H1 (cell line): ENCODE measurements at regions not wholly inside any gene's neighbourhood (a gene's known extent, or its start where the extent isn't known, plus 50 kb on each side); places are given as distances from the start of the nearest gene placed in this dataset.

Source experiments
- CEBPB ChIP-seq: IDR thresholded peaks from 2 replicates; pipeline ENCODE4 v1.6.1; 2012; ENCODE audit warnings: low read depth, low read length
- CREB1 ChIP-seq: IDR thresholded peaks from 2 replicates; pipeline ENCODE4 v1.6.1; 2012; ENCODE audit warnings: inconsistent platforms
- GTF2F1 ChIP-seq: IDR thresholded peaks from 2 replicates; pipeline ENCODE4 v1.6.1; 2012; ENCODE audit warnings: low read depth, low read length, improper control_type of control experiment, borderline replicate concordance
- HDAC2 ChIP-seq, 2 experiments: fragments of 300-600 bp in 1 of 2; sonication (generic) in 1 of 2; IDR thresholded peaks; 2 replicates each; pipeline ENCODE4 v1.6.1; 2011 to 2012; ENCODE audit warnings: low read depth in 2 of 2, low read length in 2 of 2, mild to moderate bottlenecking in 2 of 2, moderate library complexity in 2 of 2, borderline replicate concordance in 1 of 2, inconsistent platforms in 1 of 2
- KDM5A ChIP-seq: fragments of 200-600 bp; IDR thresholded peaks from 2 replicates; pipeline ENCODE4 v1.7.1; 2012; ENCODE audit warnings: mild to moderate bottlenecking, low read length, inconsistent platforms, mixed read lengths
- NANOG ChIP-seq: IDR thresholded peaks from 2 replicates; pipeline ENCODE4 v1.6.1; 2011; ENCODE audit warnings: low read length, low read depth, mild to moderate bottlenecking, inconsistent platforms; ENCODE audit not compliant: insufficient read depth, poor library complexity, severe bottlenecking
- POLR2AphosphoS5 ChIP-seq: IDR thresholded peaks from 2 replicates; pipeline ENCODE4 v1.6.1; 2011; ENCODE audit warnings: low read depth, low read length
- SIN3A ChIP-seq, 2 experiments: IDR thresholded peaks in 1 of 2; conservative IDR thresholded peaks in 1 of 2; 2 replicates each; pipeline ENCODE4 v1.6.1; 2011 to 2012; ENCODE audit warnings: low read length in 2 of 2, improper control_type of control experiment in 1 of 2, low read depth in 1 of 2, mild to moderate bottlenecking in 1 of 2
- TF ChIP-seq, protein P1 (sequence below), 3 experiments: IDR thresholded peaks; 1 replicate in 2 of 3; 2 replicates in 1 of 3; pipeline versions ENCODE4 v1.5.1 to v1.6.1; 2011; ENCODE audit warnings: low read length in 3 of 3, mild to moderate bottlenecking in 3 of 3, inconsistent platforms in 2 of 3, low read depth in 1 of 3, moderate library complexity in 1 of 3; ENCODE audit not compliant: insufficient read depth in 1 of 3; ENCODE audit errors: control extremely low read depth in 1 of 3
- TF ChIP-seq, protein P2 (sequence below): IDR thresholded peaks from 2 replicates; pipeline ENCODE4 v1.6.1; 2012; ENCODE audit warnings: inconsistent platforms
- TF ChIP-seq, protein P3 (sequence below): fragments of 300-600 bp; sonication (generic); IDR thresholded peaks from 2 replicates; pipeline ENCODE4 v1.7.1; 2012; ENCODE audit warnings: low read length, moderate library complexity, mild to moderate bottlenecking, inconsistent platforms; ENCODE audit not compliant: insufficient replicate concordance

GRCh38 chr13:90185734-90186133 lies 1161.8 kb upstream of the MIR17HG start:
- TF ChIP-seq, protein P1, sequence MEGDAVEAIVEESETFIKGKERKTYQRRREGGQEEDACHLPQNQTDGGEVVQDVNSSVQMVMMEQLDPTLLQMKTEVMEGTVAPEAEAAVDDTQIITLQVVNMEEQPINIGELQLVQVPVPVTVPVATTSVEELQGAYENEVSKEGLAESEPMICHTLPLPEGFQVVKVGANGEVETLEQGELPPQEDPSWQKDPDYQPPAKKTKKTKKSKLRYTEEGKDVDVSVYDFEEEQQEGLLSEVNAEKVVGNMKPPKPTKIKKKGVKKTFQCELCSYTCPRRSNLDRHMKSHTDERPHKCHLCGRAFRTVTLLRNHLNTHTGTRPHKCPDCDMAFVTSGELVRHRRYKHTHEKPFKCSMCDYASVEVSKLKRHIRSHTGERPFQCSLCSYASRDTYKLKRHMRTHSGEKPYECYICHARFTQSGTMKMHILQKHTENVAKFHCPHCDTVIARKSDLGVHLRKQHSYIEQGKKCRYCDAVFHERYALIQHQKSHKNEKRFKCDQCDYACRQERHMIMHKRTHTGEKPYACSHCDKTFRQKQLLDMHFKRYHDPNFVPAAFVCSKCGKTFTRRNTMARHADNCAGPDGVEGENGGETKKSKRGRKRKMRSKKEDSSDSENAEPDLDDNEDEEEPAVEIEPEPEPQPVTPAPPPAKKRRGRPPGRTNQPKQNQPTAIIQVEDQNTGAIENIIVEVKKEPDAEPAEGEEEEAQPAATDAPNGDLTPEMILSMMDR (IDR thresholded peaks at IDR 0.05; ENCODE audit: control extremely low read depth in 1 of 3, insufficient read depth in 1 of 3, low read depth in 1 of 3, low read length in 3 of 3) = no peak
- no peak for TF ChIP-seq SIN3A (conservative IDR thresholded peaks at IDR 0.05 in 1 of 2, IDR thresholded peaks at IDR 0.05 in 1 of 2; ENCODE audit: low read depth in 1 of 2, low read length in 2 of 2)
- TF ChIP-seq GTF2F1 = no peak
- TF ChIP-seq, protein P2, sequence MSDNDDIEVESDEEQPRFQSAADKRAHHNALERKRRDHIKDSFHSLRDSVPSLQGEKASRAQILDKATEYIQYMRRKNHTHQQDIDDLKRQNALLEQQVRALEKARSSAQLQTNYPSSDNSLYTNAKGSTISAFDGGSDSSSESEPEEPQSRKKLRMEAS = no peak
- no peak for TF ChIP-seq HDAC2 (IDR thresholded peaks at IDR 0.05; ENCODE audit: borderline replicate concordance in 1 of 2, low read depth in 2 of 2, low read length in 2 of 2)
- TF ChIP-seq, protein P3, sequence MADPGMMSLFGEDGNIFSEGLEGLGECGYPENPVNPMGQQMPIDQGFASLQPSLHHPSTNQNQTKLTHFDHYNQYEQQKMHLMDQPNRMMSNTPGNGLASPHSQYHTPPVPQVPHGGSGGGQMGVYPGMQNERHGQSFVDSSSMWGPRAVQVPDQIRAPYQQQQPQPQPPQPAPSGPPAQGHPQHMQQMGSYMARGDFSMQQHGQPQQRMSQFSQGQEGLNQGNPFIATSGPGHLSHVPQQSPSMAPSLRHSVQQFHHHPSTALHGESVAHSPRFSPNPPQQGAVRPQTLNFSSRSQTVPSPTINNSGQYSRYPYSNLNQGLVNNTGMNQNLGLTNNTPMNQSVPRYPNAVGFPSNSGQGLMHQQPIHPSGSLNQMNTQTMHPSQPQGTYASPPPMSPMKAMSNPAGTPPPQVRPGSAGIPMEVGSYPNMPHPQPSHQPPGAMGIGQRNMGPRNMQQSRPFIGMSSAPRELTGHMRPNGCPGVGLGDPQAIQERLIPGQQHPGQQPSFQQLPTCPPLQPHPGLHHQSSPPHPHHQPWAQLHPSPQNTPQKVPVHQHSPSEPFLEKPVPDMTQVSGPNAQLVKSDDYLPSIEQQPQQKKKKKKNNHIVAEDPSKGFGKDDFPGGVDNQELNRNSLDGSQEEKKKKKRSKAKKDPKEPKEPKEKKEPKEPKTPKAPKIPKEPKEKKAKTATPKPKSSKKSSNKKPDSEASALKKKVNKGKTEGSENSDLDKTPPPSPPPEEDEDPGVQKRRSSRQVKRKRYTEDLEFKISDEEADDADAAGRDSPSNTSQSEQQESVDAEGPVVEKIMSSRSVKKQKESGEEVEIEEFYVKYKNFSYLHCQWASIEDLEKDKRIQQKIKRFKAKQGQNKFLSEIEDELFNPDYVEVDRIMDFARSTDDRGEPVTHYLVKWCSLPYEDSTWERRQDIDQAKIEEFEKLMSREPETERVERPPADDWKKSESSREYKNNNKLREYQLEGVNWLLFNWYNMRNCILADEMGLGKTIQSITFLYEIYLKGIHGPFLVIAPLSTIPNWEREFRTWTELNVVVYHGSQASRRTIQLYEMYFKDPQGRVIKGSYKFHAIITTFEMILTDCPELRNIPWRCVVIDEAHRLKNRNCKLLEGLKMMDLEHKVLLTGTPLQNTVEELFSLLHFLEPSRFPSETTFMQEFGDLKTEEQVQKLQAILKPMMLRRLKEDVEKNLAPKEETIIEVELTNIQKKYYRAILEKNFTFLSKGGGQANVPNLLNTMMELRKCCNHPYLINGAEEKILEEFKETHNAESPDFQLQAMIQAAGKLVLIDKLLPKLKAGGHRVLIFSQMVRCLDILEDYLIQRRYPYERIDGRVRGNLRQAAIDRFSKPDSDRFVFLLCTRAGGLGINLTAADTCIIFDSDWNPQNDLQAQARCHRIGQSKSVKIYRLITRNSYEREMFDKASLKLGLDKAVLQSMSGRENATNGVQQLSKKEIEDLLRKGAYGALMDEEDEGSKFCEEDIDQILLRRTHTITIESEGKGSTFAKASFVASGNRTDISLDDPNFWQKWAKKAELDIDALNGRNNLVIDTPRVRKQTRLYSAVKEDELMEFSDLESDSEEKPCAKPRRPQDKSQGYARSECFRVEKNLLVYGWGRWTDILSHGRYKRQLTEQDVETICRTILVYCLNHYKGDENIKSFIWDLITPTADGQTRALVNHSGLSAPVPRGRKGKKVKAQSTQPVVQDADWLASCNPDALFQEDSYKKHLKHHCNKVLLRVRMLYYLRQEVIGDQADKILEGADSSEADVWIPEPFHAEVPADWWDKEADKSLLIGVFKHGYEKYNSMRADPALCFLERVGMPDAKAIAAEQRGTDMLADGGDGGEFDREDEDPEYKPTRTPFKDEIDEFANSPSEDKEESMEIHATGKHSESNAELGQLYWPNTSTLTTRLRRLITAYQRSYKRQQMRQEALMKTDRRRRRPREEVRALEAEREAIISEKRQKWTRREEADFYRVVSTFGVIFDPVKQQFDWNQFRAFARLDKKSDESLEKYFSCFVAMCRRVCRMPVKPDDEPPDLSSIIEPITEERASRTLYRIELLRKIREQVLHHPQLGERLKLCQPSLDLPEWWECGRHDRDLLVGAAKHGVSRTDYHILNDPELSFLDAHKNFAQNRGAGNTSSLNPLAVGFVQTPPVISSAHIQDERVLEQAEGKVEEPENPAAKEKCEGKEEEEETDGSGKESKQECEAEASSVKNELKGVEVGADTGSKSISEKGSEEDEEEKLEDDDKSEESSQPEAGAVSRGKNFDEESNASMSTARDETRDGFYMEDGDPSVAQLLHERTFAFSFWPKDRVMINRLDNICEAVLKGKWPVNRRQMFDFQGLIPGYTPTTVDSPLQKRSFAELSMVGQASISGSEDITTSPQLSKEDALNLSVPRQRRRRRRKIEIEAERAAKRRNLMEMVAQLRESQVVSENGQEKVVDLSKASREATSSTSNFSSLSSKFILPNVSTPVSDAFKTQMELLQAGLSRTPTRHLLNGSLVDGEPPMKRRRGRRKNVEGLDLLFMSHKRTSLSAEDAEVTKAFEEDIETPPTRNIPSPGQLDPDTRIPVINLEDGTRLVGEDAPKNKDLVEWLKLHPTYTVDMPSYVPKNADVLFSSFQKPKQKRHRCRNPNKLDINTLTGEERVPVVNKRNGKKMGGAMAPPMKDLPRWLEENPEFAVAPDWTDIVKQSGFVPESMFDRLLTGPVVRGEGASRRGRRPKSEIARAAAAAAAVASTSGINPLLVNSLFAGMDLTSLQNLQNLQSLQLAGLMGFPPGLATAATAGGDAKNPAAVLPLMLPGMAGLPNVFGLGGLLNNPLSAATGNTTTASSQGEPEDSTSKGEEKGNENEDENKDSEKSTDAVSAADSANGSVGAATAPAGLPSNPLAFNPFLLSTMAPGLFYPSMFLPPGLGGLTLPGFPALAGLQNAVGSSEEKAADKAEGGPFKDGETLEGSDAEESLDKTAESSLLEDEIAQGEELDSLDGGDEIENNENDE = no peak
- TF ChIP-seq CREB1 = no peak
- no peak for TF ChIP-seq NANOG
- no peak for TF ChIP-seq POLR2AphosphoS5
- TF ChIP-seq KDM5A = no peak
- TF ChIP-seq CEBPB = no peak
